ENCODE measurements at regions not wholly inside any gene's neighbourhood (a gene's known extent, or its start where the extent isn't known, plus 50 kb on each side); places are given as distances from the start of the nearest gene placed in this dataset.

DNA sequence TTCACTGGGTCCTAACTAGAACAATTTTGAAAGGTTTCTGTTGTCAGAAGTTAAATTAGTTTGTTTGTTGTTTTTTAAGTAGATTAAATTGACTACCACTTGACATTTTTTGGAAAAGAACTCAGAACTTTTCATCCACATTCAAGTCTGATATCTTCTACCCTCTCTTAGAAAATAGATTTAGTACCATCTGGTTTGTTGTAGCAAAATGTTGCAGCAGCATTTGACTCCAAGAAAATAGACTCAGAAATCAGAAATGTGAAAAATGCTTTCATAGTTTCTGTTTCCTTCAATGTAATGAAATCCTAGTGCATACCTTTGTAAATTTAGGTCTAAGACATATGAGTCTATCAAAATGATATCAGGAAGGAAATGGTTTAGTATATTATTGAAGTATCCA is 256.3 kb upstream of the CLEC14A start:
- no peak for DNase-seq (ENCODE audit: low read depth in 2 of 2)

DNA sequence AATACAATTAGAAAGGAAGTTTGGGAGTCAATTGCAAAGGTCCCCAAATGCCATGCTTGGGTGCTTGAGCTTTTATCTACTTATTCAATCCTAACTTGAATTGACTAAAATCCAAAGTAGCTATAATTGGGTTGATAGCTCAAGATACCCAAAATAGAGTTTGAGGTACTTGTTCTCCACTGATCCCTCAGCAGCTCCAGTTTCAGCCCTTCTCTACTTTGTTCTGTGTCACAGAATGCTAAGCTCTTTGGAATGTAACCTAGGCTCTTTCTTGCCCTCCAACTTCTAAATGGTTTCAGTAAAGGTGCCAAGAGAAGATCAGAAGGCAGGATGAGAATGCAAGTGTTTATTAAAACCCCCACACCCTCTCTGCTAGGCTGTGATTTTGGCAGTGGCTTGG is 251.4 kb upstream of the CLEC14A start:
- no peak for DNase-seq (ENCODE audit: low read depth in 2 of 2)

GRCh38 chr14:38505973-38506249 is 250.0 kb upstream of the CLEC14A start:
- no peak for DNase-seq (ENCODE audit: low read depth in 2 of 2)

DNA sequence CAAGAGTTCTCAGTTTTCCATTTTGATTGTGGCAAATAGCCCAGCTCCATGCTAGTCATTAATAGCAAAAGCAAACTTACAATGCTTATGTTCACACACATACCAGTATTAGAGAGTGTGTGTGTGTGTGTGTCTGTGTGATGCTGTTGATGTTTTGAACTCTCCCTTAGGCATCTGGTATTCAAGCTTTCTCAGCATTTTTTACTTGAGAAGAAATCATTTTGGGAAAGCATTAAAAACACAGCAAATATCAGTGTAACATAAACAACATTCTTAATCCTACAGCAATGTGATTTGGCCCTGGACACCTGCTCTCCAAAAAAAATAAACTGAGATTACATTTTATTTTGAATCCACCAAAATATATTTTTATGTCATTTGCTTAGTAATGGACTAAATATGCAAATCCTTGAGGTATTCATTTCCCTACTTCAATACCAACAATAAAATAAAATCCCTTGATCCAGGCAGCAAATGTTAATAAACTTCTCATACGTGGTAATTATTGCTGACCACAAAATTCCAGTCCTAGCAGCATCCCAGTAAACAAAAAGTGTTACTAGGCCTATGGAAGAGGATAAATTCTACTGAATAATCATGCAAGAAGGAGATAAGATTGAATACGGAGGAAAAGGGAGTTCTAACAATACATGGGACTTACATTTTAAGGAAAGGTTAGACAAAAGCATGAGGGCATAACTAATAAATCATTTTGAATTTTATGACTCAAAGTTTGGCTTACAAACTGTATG is 249.5 kb upstream of the CLEC14A start:
- DNase-seq (ENCODE audit: low read depth in 2 of 2), result no peak

DNA sequence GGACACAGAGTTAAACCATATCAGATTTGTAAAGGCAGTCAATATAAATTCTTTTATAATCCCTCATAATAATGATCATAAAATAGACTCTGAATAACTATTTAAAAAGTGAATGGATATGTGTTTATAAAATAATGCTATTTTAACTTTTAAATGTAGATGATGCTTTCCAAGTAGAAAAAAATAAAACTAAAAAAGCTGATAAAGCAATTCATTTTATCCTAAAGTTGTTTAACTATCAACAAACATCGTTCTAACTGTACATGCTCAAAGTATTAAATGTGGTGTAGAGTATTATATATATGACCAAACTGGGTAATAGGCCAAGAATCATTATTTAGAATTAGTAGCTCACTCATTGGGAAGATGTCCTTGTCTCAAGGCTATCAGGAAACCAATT is 248.3 kb upstream of the CLEC14A start:
- no peak for DNase-seq (ENCODE audit: low read depth in 2 of 2)

- no peak for DNase-seq (ENCODE audit: low read depth in 2 of 2)
These were observed 246.3 kb upstream of the CLEC14A start for GRCh38 chr14:38502239-38502638.

- no peak for DNase-seq (ENCODE audit: low read depth in 2 of 2)
These were observed 244.2 kb upstream of the CLEC14A start for GRCh38 chr14:38500125-38500524.

DNA sequence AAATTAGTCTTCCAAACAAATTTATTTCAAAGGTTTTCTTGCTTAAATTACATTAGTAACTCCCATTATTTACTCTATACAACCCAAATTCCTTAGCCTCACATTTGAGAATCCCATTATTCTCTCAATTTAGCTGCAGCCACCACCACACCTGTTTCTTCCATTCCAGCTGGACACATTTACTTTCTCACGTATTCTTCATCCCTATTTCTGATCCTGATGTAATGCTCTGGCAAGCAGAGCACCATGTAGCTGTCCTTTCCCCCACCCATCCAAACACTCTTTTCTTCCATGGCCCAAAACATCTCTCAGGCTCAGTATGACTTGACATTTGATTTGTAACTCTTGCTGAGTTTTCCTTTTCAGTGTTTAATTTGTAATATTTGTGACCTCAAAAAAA is 240.2 kb upstream of the CLEC14A start:
- no peak for DNase-seq (ENCODE audit: low read depth in 2 of 2)

- no peak for DNase-seq (ENCODE audit: low read depth in 2 of 2)
These were observed 234.4 kb upstream of the CLEC14A start for GRCh38 chr14:38490273-38490672.

DNA sequence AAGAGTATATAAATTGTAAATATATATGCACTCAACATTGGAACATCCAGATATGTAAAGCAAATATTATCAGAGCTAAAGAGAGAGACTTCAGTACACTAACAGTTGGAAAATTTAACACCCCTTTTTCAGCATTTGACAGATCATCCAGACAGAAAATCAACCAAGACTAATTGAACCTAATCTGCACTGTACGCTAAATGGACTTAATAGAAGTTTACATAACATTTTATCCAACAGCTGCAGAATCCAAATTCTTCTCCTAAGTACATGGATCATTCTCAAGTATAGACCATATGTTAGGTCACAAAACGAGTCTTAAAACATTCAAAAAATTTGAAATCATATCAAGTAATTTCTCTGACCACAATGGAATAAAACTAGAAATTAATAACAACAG is 229.1 kb upstream of the CLEC14A start:
- DNase-seq (ENCODE audit: low read depth in 2 of 2), result no peak

GRCh38 chr14:38481952-38482678 is 226.2 kb upstream of the CLEC14A start:
- DNase-seq (ENCODE audit: low read depth in 2 of 2), result no peak

DNA sequence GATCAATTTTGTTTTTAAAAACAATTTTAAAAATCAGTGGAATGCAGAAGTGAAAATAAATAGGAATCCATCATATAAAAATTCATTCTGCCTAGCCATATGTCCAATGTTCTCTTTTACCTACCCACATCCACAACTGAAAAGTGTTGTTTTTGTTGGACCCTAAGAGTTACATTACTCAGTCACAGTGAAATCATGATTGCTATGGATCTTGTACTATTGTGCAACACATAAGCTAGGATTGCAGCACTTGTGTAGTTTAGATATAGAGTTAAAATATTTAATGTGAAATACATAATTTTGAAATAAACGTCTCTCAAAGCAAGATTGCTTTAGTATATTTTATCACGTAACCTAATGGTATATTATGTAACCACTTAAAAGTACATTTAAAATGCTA is 213.3 kb upstream of the CLEC14A start:
- DNase-seq (ENCODE audit: low read depth in 2 of 2), result peak; percentile 28 to 29

- DNase-seq (ENCODE audit: low read depth in 2 of 2), result no peak
These were observed 186.3 kb upstream of the CLEC14A start for GRCh38 chr14:38442208-38442607.

GRCh38 chr14:38432186-38432585 is 176.3 kb upstream of the CLEC14A start:
- no peak for DNase-seq (ENCODE audit: low read depth in 2 of 2)

DNA sequence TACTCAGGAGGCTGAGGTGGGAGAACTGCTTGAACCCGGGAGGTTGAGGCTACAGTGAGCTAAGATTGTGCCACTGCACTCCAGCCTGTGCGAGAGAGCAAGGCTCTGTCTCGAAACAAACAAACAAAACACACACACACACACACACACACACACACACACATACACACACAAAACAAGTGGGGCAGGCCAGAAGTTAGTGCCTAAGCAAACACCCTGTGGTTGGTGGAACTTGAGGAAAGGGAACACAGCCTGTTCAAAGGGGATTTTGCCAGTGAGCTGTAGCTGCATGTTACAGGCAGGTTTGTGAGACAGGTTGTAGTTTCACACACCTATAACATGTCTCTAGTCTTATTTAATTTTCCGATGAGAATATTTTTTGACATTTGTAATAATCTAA is 175.3 kb upstream of the CLEC14A start:
- no peak for DNase-seq (ENCODE audit: low read depth in 2 of 2)

DNA sequence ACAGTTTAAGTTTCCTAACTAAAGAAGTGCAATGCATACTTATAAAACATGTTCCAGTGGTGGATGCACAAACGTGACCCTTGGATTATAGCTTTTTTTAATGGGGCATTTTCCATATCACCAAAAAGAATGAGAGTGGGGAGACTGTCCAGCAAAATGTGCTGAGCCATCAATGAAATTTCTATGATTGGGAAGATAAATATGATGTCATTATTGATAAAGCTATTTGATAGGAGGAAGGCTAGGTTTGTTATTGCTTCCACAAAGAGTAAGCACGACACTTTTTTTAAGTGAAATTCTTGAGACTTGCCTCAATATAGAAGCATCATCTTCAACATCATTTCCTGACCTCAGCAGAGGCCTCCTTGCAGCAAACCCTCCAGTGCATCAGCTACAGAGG is 174.6 kb upstream of the CLEC14A start:
- DNase-seq (ENCODE audit: low read depth in 2 of 2), result no peak

GRCh38 chr14:38425324-38425976 is 169.6 kb upstream of the CLEC14A start:
- no peak for DNase-seq (ENCODE audit: low read depth in 2 of 2)

GRCh38 chr14:38420048-38420447 is 164.2 kb upstream of the CLEC14A start:
- peak in 1 of 2 experiments; percentile 69 for DNase-seq (ENCODE audit: low read depth in 2 of 2)

GRCh38 chr14:38419579-38419978 is 163.7 kb upstream of the CLEC14A start:
- DNase-seq (ENCODE audit: low read depth in 2 of 2), result no peak

- DNase-seq (ENCODE audit: low read depth in 2 of 2), result no peak
These were observed 156.8 kb upstream of the CLEC14A start for GRCh38 chr14:38412654-38413053.

DNA sequence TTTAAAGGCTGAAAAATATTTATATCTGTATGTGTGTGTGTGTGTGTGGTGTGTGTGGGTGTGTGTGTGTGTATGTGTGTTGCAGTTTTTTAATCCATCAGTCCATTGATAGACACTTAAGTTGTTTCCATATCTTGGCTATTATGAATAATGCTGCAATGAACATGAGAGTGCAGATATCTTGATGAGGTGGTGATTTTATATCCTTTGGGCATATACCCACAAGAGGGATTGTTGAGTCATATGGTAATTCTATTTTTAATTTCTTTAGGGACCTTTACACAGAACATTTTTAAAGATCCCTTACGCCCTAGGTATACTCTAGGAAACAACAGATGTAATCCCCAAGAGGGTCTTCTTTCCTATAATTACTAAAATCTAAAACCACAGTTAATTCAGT is 154.5 kb upstream of the CLEC14A start:
- no peak for DNase-seq (ENCODE audit: low read depth in 2 of 2)

DNA sequence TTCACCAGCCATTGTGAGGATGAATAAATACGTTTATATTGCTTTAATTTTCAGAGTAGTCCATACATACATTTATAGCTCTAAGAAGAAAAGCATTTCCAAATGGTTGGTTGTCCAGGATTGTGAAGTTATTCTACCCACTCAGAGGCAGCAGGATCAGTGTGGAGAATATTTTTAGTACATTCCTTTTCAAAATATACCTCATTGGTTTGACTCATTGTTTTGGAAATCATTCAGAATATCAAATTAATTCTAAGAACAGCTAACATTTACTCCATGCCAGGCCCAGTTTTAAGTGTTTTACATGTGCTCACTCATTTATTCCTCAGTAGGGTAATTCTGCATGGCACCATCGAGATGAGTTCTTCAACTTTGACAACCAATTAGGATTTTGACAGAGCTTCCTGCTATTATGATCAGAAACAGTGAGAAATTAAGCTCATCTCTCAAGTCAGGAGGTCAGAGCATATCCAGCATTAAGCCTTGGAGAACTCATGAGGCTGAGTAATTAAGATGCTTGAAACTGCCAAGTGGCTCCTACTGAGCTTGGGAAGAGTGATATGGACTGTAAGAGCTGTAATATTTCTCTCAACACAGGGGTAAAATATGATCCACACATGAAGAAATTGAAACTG is 153.3 kb upstream of the CLEC14A start:
- DNase-seq (ENCODE audit: low read depth in 2 of 2), result peak in 1 of 2 experiments; percentile 50

Data from fibroblast of skin of left biceps (primary cell).